PC-3 (cell line): ENCODE measurements at regions not wholly inside any gene's neighbourhood (a gene's known extent, or its start where the extent isn't known, plus 50 kb on each side); places are given as distances from the start of the nearest gene placed in this dataset.
A peak's percentile ranks its signal among the peaks of the same experiment; 100 is the strongest.

ENCODE experiments used
- ATAC-seq: fragments of 200-7000 bp; cut with Tn5 transposase; 2 replicates; pipeline ENCODE4 v1.9.1; 2020; ENCODE audit warnings: mild to moderate bottlenecking, moderate library complexity
- BruUV-seq: library from RNA; stranded (reverse); fragments of 400-500 nt; replicated peaks from 2 replicates; lab custom pipeline; 2021; lab: Mats Ljungman, UMichigan
- CTCF ChIA-PET: fragments of 300-600 bp; sonication (Branson Sonifier 250); formaldehyde crosslinking; loops from one replicate; lab custom pipeline; 2022; ENCODE audit warnings: antibody characterized with exemption; lab: Charles Lee
- POLR2A ChIA-PET: fragments of 300-600 bp; sonication (Branson Sonifier 250); formaldehyde crosslinking; loops from one replicate; lab custom pipeline; 2022; ENCODE audit warnings: antibody characterized with exemption; ENCODE audit not compliant: unreplicated experiment; lab: Charles Lee
- DNase-seq: peaks from one replicate; pipeline ENCODE4 v3.0.0-alpha.2; 2015
- H2AFZ ChIP-seq: fragments of 300-600 bp; sonication (generic); 2 replicates; pipeline ENCODE4 v1.6.0; 2016; ENCODE audit warnings: antibody characterized with exemption, low read length
- H3F3A ChIP-seq: fragments of 300-600 bp; sonication (generic); one replicate; pipeline ENCODE4 v1.6.0; 2017; ENCODE audit warnings: antibody characterized with exemption, low read length, control low read depth, mild to moderate bottlenecking; ENCODE audit not compliant: unreplicated experiment
- H3K27ac ChIP-seq: fragments of 300-600 bp; sonication (generic); 2 replicates; pipeline ENCODE4 v1.5.1; 2016; ENCODE audit warnings: mild to moderate bottlenecking, low read length
- H3K27me3 ChIP-seq: fragments of 300-600 bp; sonication (generic); 2 replicates; pipeline ENCODE4 v1.6.1; 2016; ENCODE audit warnings: low read length, mixed read lengths
- H3K36me3 ChIP-seq: fragments of 300-600 bp; sonication (generic); 2 replicates; pipeline ENCODE4 v1.6.1; 2016; ENCODE audit warnings: low read depth, mixed run types, low read length, mixed read lengths
- H3K4me1 ChIP-seq: fragments of 300-600 bp; sonication (generic); 2 replicates; pipeline ENCODE4 v1.5.1; 2016; ENCODE audit warnings: low read length; ENCODE audit not compliant: insufficient read depth
- H3K4me2 ChIP-seq: fragments of 300-600 bp; sonication (generic); 2 replicates; pipeline ENCODE4 v1.6.0; 2016; ENCODE audit warnings: low read length
- H3K4me3 ChIP-seq: fragments of 300-600 bp; sonication (generic); 2 replicates; pipeline ENCODE4 v1.5.1; 2016; ENCODE audit warnings: mild to moderate bottlenecking, low read length, mixed read lengths
- H3K79me2 ChIP-seq: fragments of 300-600 bp; sonication (generic); 2 replicates; pipeline ENCODE4 v1.6.1; 2017; ENCODE audit warnings: low read length, mixed read lengths
- H3K9ac ChIP-seq: fragments of 300-600 bp; sonication (generic); 2 replicates; pipeline ENCODE4 v1.6.0; 2016; ENCODE audit warnings: mild to moderate bottlenecking, low read length
- H3K9me2 ChIP-seq: fragments of 300-600 bp; sonication (generic); replicated peaks from 2 replicates; pipeline ENCODE4 v1.6.1; 2016; ENCODE audit warnings: mixed run types, low read length, mixed read lengths
- H3K9me3 ChIP-seq: fragments of 300-600 bp; sonication (generic); 2 replicates; pipeline ENCODE4 v1.6.1; 2016; ENCODE audit warnings: low read length, mixed read lengths
- H4K20me1 ChIP-seq: fragments of 300-600 bp; sonication (generic); 2 replicates; pipeline ENCODE4 v1.6.1; 2016; ENCODE audit warnings: low read length, mixed read lengths
- CTCF ChIP-seq: fragments of 300-600 bp; sonication (generic); conservative IDR thresholded peaks from 2 replicates; pipeline ENCODE4 v1.5.1; 2017; ENCODE audit warnings: antibody characterized with exemption, low read depth, mild to moderate bottlenecking, low read length
- EZH2 ChIP-seq: fragments of 300-600 bp; sonication (generic); IDR thresholded peaks from one replicate; pipeline ENCODE4 v1.6.1; 2017; ENCODE audit warnings: antibody characterized with exemption, mild to moderate bottlenecking, low read length; ENCODE audit not compliant: unreplicated experiment
- EZH2phosphoT487 ChIP-seq: fragments of 300-600 bp; sonication (generic); IDR thresholded peaks from 2 replicates; pipeline ENCODE4 v1.6.1; 2018; ENCODE audit warnings: mild to moderate bottlenecking, antibody characterized with exemption, low read length, borderline replicate concordance
- intact Hi-C: fragments of 100-400 bp; cut with micrococcal nuclease; formaldehyde crosslinking; loops from 2 replicates; pipeline ENCODE4 v1.9.0; 2023

GRCh38 chr6:93787841-93788240 is 368.5 kb upstream of the EPHA7 start:
- no peaks in the 10 kb centered on the region for H3K9me2 ChIP-seq
- H3K9ac ChIP-seq: no peak overlapping the region
- H3K4me2 ChIP-seq: no peak overlapping the region
- CTCF ChIA-PET: no interaction called here
- no peak overlapping the region for H2AFZ ChIP-seq
- no peaks in the 10 kb centered on the region for H3K36me3 ChIP-seq
- H3F3A ChIP-seq: no peaks in the 10 kb centered on the region
- intact Hi-C loops: no loop called here
- no peak overlapping the region for H3K27ac ChIP-seq
- no peaks in the 10 kb centered on the region for H3K79me2 ChIP-seq
- TF ChIP-seq EZH2phosphoT487 (no peak), EZH2 (no peak), CTCF (no peak)
- no peaks in the 10 kb centered on the region for H4K20me1 ChIP-seq
- no peaks in the 10 kb centered on the region for H3K27me3 ChIP-seq
- POLR2A ChIA-PET: interaction anchor here (0.6 kb wide), 1 partner anchor 89 kb away, joined by 3 read pairs; no protein-coding TSS in a partner anchor
- no peaks in the 10 kb centered on the region for H3K9me3 ChIP-seq
- no TSS peak for BruUV-seq
- peaks cover 23% of the 10 kb centered on the region for H3K4me1 ChIP-seq
- DNase-seq: peak; percentile 18
- no peak overlapping the region for H3K4me3 ChIP-seq
- ATAC-seq: no peak

GRCh38 chr6:93786474-93787330 is 367.3 kb upstream of the EPHA7 start:
- ATAC-seq (peak; percentile 23; the same call in 1 of the 2 replicates), DNase-seq (peak; percentile 14)
- Histone ChIP-seq H3K27me3 (no peaks in the 10 kb centered on the region), H3K27ac (peak overlapping the region; percentile 64; the same call in 1 of the 2 replicates), H3K4me1 (peaks cover 31% of the 10 kb centered on the region), H3K79me2 (no peaks in the 10 kb centered on the region), H3K36me3 (no peaks in the 10 kb centered on the region), H4K20me1 (no peaks in the 10 kb centered on the region), H3K4me2 (peak overlapping the region; percentile 58; the same call in 1 of the 2 replicates), H2AFZ (no peak overlapping the region), H3K9ac (no peak overlapping the region), H3K9me3 (no peaks in the 10 kb centered on the region), H3K4me3 (no peak overlapping the region), H3F3A (no peaks in the 10 kb centered on the region), H3K9me2 (no peaks in the 10 kb centered on the region)
- TF ChIP-seq EZH2: no peak
- ChIA-PET POLR2A (no interaction called here), CTCF (no interaction called here)
- BruUV-seq: no TSS peak
- intact Hi-C loops: no loop called here

- ChIA-PET CTCF (no interaction called here), POLR2A (no interaction called here)
- peak overlapping the region; percentile 44 for H3K9ac ChIP-seq
- H3K9me3 ChIP-seq: no peaks in the 10 kb centered on the region
- no peaks in the 10 kb centered on the region for H3K79me2 ChIP-seq
- peak overlapping the region; percentile 58 for H3K4me2 ChIP-seq
- DNase-seq (no peak), ATAC-seq (no peak)
- H3K27me3 ChIP-seq: no peaks in the 10 kb centered on the region
- no peak overlapping the region; the same call in 1 of the 2 replicates for H3K4me3 ChIP-seq
- H3K36me3 ChIP-seq: no peaks in the 10 kb centered on the region
- TF ChIP-seq EZH2phosphoT487 (no peak), EZH2 (no peak), CTCF (no peak)
- intact Hi-C loops: no loop called here
- BruUV-seq: no TSS peak
- H3K9me2 ChIP-seq: no peaks in the 10 kb centered on the region
- H3K27ac ChIP-seq: peak overlapping the region; percentile 64
- no peaks in the 10 kb centered on the region for H3F3A ChIP-seq
- H2AFZ ChIP-seq: peak overlapping the region; percentile 39
- H3K4me1 ChIP-seq: peaks cover 34% of the 10 kb centered on the region
- H4K20me1 ChIP-seq: no peaks in the 10 kb centered on the region
Observed at GRCh38 chr6:93785694-93786030, 366.3 kb upstream of the EPHA7 start.
